Thymus (tissue), 11 donors: ENCODE measurements at regions not wholly inside any gene's neighbourhood (a gene's known extent, or its start where the extent isn't known, plus 50 kb on each side); places are given as distances from the start of the nearest gene placed in this dataset.

Experiments
- DNase-seq, 9 donors: peaks; one replicate each; pipeline ENCODE4 v3.0.0-alpha.2; 2013; ENCODE audit warnings: low spot score in 9 of 9, low read depth in 6 of 9, missing footprints in 1 of 9
- H3K27ac ChIP-seq, 2 donors: one replicate each; pipeline ENCODE4 v1.5.1; 2013; ENCODE audit warnings: control low read depth in 1 of 2, low read depth in 1 of 2, low read length in 1 of 2, mild to moderate bottlenecking in 1 of 2, moderate library complexity in 1 of 2
- H3K27me3 ChIP-seq, 2 donors: one replicate each; pipeline ENCODE4 v1.5.1; 2013; ENCODE audit warnings: low read length in 1 of 2; ENCODE audit not compliant: control insufficient read depth in 2 of 2, insufficient read depth in 1 of 2
- H3K36me3 ChIP-seq, 2 donors: one replicate each; pipeline ENCODE4 v1.5.1; 2013; ENCODE audit warnings: low read length in 1 of 2, mild to moderate bottlenecking in 1 of 2, moderate library complexity in 1 of 2; ENCODE audit not compliant: control insufficient read depth in 2 of 2, insufficient read depth in 2 of 2
- H3K4me1 ChIP-seq, 2 donors: one replicate each; pipeline ENCODE4 v1.5.1; 2013; ENCODE audit warnings: low read length in 2 of 2; ENCODE audit not compliant: control insufficient read depth in 2 of 2, insufficient read depth in 2 of 2
- H3K4me3 ChIP-seq, 2 donors: one replicate each; pipeline ENCODE4 v1.5.1; 2013; ENCODE audit warnings: low read length in 2 of 2, control low read depth in 1 of 2, mild to moderate bottlenecking in 1 of 2
- H3K9me3 ChIP-seq, 2 donors: one replicate each; pipeline ENCODE4 v1.5.1; 2013; ENCODE audit warnings: low read length in 1 of 2, mild to moderate bottlenecking in 1 of 2; ENCODE audit not compliant: control insufficient read depth in 2 of 2, insufficient read depth in 1 of 2
- WGBS: extraction: QIAGEN DNeasy Blood & Tissue Kit; methylation state at CpG from one replicate; pipeline ENCODE4 v1.1.7; 2013; 5-methylcytosine and 5-hydroxymethylcytosine counted together
- donor health status: healthy.

- WGBS: 82% methylated on average over 3 of the region's 3 CpGs
- Histone ChIP-seq H3K27me3 (no peaks in the 10 kb centered on the region), H3K9me3 (no peaks in the 10 kb centered on the region), H3K27ac (no peak overlapping the region), H3K4me1 (no peaks in the 10 kb centered on the region), H3K4me3 (no peak overlapping the region), H3K36me3 (no peaks in the 10 kb centered on the region)
- DNase-seq: no peak
Measured at GRCh38 chr4:19945979-19946380, 305.7 kb upstream of the SLIT2 start.

DNA sequence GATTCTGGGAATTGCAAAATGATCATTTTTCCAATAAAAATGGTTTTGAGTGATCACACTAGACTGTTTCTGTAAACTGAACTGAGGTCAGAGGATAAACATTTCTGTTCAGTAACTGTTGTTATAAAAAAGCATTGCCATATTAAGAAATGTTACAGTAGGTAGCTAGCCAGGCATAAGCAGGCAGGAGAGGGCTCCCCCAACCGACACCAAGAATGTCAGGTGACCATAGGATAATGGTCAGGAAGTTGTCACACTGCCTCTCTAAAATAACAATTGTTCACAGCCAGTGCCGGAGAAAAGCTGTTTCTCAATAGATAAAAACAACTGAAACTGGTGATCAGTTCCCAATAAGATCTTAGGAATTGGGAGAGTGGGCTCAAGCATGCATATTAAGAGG, 306.2 kb upstream of the SLIT2 start:
- 79% methylated on average over 2 of the region's 2 CpGs for WGBS
- Histone ChIP-seq H3K4me3 (no peak overlapping the region), H3K27ac (no peak overlapping the region), H3K27me3 (no peaks in the 10 kb centered on the region), H3K9me3 (no peaks in the 10 kb centered on the region), H3K4me1 (no peaks in the 10 kb centered on the region), H3K36me3 (no peaks in the 10 kb centered on the region)
- DNase-seq: no peak

DNA sequence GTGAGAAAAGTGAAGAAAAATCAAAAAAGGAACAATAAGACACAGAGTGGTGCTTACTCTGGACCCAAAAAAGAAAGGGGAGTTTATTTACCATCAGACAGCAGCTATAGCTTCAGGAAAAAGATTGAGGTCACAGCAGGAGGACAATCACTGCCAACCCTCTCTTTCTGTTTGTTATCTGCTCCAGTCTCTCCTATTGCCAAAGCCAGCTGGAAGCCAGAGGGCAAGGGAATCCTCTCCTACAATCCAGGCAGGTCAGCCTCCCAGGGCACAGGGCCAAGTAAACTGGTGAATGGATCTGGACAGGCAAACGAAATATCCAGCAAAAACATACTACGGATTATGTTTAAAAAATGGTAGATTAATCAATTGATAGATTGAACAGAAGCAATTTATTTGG, 306.9 kb upstream of the SLIT2 start:
- Histone ChIP-seq H3K27me3 (no peaks in the 10 kb centered on the region), H3K27ac (no peak overlapping the region), H3K4me3 (no peak overlapping the region), H3K9me3 (no peaks in the 10 kb centered on the region), H3K4me1 (no peaks in the 10 kb centered on the region), H3K36me3 (no peaks in the 10 kb centered on the region)
- 86% methylated on average over 2 of the region's 2 CpGs for WGBS
- no peak for DNase-seq

GRCh38 chr4:19944251-19944650, 307.5 kb upstream of the SLIT2 start:
- Histone ChIP-seq H3K4me3 (no peak overlapping the region), H3K4me1 (no peaks in the 10 kb centered on the region), H3K27me3 (no peaks in the 10 kb centered on the region), H3K36me3 (no peaks in the 10 kb centered on the region), H3K9me3 (no peaks in the 10 kb centered on the region), H3K27ac (no peak overlapping the region)
- no peak for DNase-seq

- no peak for DNase-seq
- WGBS: 89% methylated on average over 2 of the region's 2 CpGs
Measured at GRCh38 chr4:19941434-19941833, 310.3 kb upstream of the SLIT2 start.

DNA sequence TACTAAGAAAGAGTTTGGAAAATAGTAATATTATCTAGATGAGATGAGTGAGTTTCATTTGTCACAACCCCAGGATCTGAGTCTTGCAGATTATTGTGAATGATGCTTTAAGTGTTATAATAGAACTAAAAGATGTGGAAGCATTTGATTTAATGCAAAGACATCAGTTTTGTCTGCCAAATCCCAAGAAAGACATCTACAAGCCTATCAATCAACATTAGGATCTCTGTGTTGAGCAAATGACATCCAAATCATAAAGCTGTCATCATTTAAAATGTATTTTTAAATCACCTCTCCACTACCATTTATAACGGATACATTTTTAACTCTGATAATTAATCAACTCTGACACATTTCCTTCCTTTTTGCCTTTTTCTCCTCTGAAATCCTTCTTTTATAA, 310.8 kb upstream of the SLIT2 start:
- Histone ChIP-seq H3K27me3 (no peaks in the 10 kb centered on the region), H3K4me3 (no peak overlapping the region), H3K27ac (no peak overlapping the region), H3K9me3 (no peaks in the 10 kb centered on the region), H3K36me3 (no peaks in the 10 kb centered on the region), H3K4me1 (no peaks in the 10 kb centered on the region)
- WGBS: 33% methylated on average over 1 of the region's 1 CpG
- no peak for DNase-seq

More at GRCh38 chr4:19941434-19941833, 310.3 kb upstream of the SLIT2 start:
- H3K9me3 ChIP-seq: no peaks in the 10 kb centered on the region
- H3K27ac ChIP-seq: no peak overlapping the region
- H3K27me3 ChIP-seq: no peaks in the 10 kb centered on the region
- H3K4me1 ChIP-seq: no peaks in the 10 kb centered on the region
- H3K4me3 ChIP-seq: no peak overlapping the region
- H3K36me3 ChIP-seq: no peaks in the 10 kb centered on the region

DNA sequence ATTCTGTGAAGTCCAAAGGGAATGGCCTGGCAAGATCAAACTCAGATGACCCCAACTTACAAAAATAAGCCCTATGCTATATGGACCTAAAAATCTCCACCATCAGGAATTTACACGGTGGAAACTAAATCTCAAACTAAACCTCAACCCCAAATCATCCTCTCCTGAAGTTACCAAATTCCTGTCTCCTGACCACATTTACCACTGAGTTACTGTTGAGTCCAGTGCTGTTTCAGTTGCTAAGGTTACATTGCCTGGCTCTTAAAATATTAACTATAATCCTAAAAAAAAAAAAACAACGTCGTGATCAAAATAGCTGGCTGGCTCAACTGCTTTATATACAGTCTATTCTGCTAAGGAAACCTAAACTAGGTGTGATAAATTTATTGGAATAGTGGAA, 315.2 kb upstream of the SLIT2 start:
- 26% methylated on average over 3 of the region's 3 CpGs for WGBS
- H3K4me3 ChIP-seq: no peak overlapping the region
- H3K9me3 ChIP-seq: no peaks in the 10 kb centered on the region
- DNase-seq: no peak
- no peaks in the 10 kb centered on the region for H3K4me1 ChIP-seq
- no peak overlapping the region for H3K27ac ChIP-seq
- H3K36me3 ChIP-seq: no peaks in the 10 kb centered on the region
- H3K27me3 ChIP-seq: no peaks in the 10 kb centered on the region

DNA sequence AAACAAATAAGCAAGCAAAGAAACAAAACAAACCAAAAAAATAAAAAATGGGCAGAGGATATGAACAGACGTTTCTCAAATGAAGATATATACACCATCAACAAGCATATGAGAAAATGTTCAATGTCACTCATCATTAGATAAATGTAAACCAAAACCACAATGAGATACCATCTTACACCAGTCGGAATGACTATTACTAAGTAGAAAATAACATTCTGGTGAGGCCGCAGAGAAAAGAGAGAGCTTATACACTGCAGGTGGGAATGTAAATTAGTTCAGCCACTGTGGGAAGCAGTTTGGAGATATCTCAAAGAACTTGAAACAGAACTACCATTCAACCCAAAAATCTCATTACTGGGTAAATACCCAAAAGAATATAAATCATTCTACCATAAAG, 321.0 kb upstream of the SLIT2 start:
- no peak overlapping the region for H3K4me3 ChIP-seq
- no peaks in the 10 kb centered on the region for H3K9me3 ChIP-seq
- no peak overlapping the region for H3K27ac ChIP-seq
- no peaks in the 10 kb centered on the region for H3K4me1 ChIP-seq
- WGBS: 92% methylated on average over 3 of the region's 3 CpGs
- no peaks in the 10 kb centered on the region for H3K27me3 ChIP-seq
- DNase-seq: no peak
- no peaks in the 10 kb centered on the region for H3K36me3 ChIP-seq

- H3K4me3 ChIP-seq: no peak overlapping the region
- H3K36me3 ChIP-seq: no peaks in the 10 kb centered on the region
- H3K4me1 ChIP-seq: no peaks in the 10 kb centered on the region
- no peak for DNase-seq
- 86% methylated on average over 4 of the region's 4 CpGs for WGBS
- H3K27me3 ChIP-seq: no peaks in the 10 kb centered on the region
- H3K27ac ChIP-seq: no peak overlapping the region
- H3K9me3 ChIP-seq: no peaks in the 10 kb centered on the region
Measured at GRCh38 chr4:19927381-19927780, 324.3 kb upstream of the SLIT2 start.

DNA sequence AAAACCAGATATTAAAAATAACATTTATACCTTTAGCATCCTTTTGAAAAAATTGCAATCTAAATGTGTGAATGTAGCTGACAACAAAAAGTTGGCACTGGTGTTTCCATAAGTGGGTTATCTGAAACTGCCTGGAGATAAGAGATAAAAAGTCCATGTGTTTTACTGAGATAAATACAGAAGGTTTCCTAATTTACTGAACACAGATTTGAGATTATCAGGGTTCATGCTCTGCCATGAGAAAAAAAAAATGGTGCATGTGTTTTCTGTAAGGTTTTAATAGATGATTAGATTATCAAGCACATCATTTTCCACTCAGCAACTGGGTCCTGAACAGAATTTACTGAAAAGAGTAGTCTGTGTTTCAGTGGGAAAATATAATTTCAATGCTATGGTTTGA, 326.2 kb upstream of the SLIT2 start:
- H3K27me3 ChIP-seq: no peaks in the 10 kb centered on the region
- no peaks in the 10 kb centered on the region for H3K36me3 ChIP-seq
- no peak overlapping the region for H3K27ac ChIP-seq
- no peak overlapping the region for H3K4me3 ChIP-seq
- no peak for DNase-seq
- H3K9me3 ChIP-seq: no peaks in the 10 kb centered on the region
- no peaks in the 10 kb centered on the region for H3K4me1 ChIP-seq
